ENCODE measurements at regions not wholly inside any gene's neighbourhood (a gene's known extent, or its start where the extent isn't known, plus 50 kb on each side); places are given as distances from the start of the nearest gene placed in this dataset.

DNA sequence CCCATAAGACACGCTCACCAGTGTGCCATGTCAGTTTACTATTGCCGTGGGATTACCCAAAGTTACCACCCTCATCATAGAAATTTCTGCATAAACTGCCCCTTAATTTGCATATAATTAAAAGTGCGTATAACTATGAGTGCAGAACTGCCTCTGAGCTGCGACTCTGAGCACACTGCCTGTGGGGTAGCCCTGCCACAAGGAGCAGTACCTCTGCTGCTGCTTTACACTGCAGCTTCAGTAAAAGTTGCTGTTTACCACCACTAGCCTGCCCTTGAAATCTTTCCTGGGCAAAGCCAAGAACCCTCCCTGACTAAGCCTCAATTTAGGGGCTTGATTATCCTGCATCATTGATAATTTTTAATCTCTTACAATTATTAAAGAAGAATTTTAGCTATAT, 213.9 kb upstream of the MAP2 start (continued):
- TF ChIP-seq FOSL2 (IDR thresholded peaks at IDR 0.05; ENCODE audit: borderline replicate concordance, low read depth), result no peak
- no peak for TF ChIP-seq USF2 (IDR thresholded peaks at IDR 0.05; ENCODE audit: borderline replicate concordance, low read depth, low read length)
- TF ChIP-seq RXRA (IDR thresholded peaks at IDR 0.05; ENCODE audit: borderline replicate concordance, low read depth), result no peak
- no peak for TF ChIP-seq TEAD4 (IDR thresholded peaks at IDR 0.05; ENCODE audit: borderline replicate concordance, insufficient read depth)

GRCh38 chr2:209230560-209230959, 193.3 kb upstream of the MAP2 start:
- POLR2A ChIA-PET, result no interaction called here
- no peak overlapping the region for H3K9ac ChIP-seq
- H3K9me3 ChIP-seq, result no peaks in the 10 kb centered on the region
- H3K9me2 ChIP-seq, result no peaks in the 10 kb centered on the region
- H2AFZ ChIP-seq (ENCODE audit: low read depth), result no peak overlapping the region
- no peaks in the 10 kb centered on the region for H4K20me1 ChIP-seq (ENCODE audit: insufficient read depth)
- no peaks in the 10 kb centered on the region for H3K79me2 ChIP-seq (ENCODE audit: insufficient read depth)
- H3F3A ChIP-seq (replicated peaks; ENCODE audit: insufficient read depth), result no peaks in the 10 kb centered on the region
- H3K4me2 ChIP-seq, result no peak overlapping the region
- no peaks in the 10 kb centered on the region for H3K4me1 ChIP-seq (ENCODE audit: control insufficient read depth in 1 of 2, insufficient read depth in 2 of 2, low read depth in 1 of 2, low read length in 1 of 2)
- CTCF ChIA-PET, result interaction anchor here (1.5 kb wide), 1 partner anchor 22 kb away, joined by 3 read pairs; no protein-coding TSS in a partner anchor
- no peak for DNase-seq
- no peak overlapping the region for H3K4me3 ChIP-seq (ENCODE audit: low read depth in 2 of 2, low read length in 1 of 2)
- no peak overlapping the region for H3K27ac ChIP-seq (ENCODE audit: low read depth in 2 of 2, low read length in 1 of 2)
- 11% methylated on average over 2 of the region's 2 CpGs for WGBS (ENCODE audit: low lambda C conversion rate)
- no peaks in the 10 kb centered on the region for H3K27me3 ChIP-seq (ENCODE audit: insufficient read depth)
- no peaks in the 10 kb centered on the region for H3K36me3 ChIP-seq (replicated peaks in 1 of 2; ENCODE audit: control insufficient read depth in 1 of 2, insufficient read depth in 2 of 2, low read length in 1 of 2)
- TF ChIP-seq SIN3A (IDR thresholded peaks at IDR 0.05; ENCODE audit: borderline replicate concordance, low read depth, low read length), result no peak
- TF ChIP-seq, protein P1, sequence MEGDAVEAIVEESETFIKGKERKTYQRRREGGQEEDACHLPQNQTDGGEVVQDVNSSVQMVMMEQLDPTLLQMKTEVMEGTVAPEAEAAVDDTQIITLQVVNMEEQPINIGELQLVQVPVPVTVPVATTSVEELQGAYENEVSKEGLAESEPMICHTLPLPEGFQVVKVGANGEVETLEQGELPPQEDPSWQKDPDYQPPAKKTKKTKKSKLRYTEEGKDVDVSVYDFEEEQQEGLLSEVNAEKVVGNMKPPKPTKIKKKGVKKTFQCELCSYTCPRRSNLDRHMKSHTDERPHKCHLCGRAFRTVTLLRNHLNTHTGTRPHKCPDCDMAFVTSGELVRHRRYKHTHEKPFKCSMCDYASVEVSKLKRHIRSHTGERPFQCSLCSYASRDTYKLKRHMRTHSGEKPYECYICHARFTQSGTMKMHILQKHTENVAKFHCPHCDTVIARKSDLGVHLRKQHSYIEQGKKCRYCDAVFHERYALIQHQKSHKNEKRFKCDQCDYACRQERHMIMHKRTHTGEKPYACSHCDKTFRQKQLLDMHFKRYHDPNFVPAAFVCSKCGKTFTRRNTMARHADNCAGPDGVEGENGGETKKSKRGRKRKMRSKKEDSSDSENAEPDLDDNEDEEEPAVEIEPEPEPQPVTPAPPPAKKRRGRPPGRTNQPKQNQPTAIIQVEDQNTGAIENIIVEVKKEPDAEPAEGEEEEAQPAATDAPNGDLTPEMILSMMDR (IDR thresholded peaks at IDR 0.05), result no peak
- TF ChIP-seq YY1 (IDR thresholded peaks at IDR 0.05; ENCODE audit: low read depth), result no peak
- TF ChIP-seq RFX5 (IDR thresholded peaks at IDR 0.05; ENCODE audit: low read length), result no peak
- no peak for TF ChIP-seq TEAD4 (IDR thresholded peaks at IDR 0.05; ENCODE audit: borderline replicate concordance, insufficient read depth)
- no peak for TF ChIP-seq TCF12 (IDR thresholded peaks at IDR 0.05)

DNA sequence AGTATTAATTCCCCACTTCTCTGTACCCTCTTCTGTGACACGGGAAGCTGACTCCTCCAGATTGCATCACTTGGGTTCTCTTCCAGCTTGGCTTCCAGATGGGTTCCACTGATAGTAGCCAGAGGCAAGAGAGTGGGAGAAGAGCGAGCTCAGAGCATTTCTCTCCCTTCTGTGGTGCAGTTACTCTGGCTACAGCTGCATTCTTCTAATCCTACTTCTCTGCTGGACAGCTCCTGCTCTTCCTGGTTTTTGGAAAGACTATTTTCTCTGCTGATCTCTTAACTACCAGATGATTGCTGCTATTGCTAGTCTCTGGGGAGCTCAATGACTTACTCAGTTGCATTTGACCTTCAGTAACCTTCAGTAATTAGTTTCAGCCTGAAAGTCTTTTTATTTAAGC, 187.5 kb upstream of the MAP2 start:
- no peaks in the 10 kb centered on the region for H3F3A ChIP-seq (replicated peaks; ENCODE audit: insufficient read depth)
- no peak for DNase-seq
- H3K9me2 ChIP-seq, result no peaks in the 10 kb centered on the region
- no peaks in the 10 kb centered on the region for H3K9me3 ChIP-seq
- no peaks in the 10 kb centered on the region for H4K20me1 ChIP-seq (ENCODE audit: insufficient read depth)
- no peaks in the 10 kb centered on the region for H3K79me2 ChIP-seq (ENCODE audit: insufficient read depth)
- H2AFZ ChIP-seq (ENCODE audit: low read depth), result no peak overlapping the region
- H3K4me2 ChIP-seq, result no peak overlapping the region
- H3K27ac ChIP-seq (ENCODE audit: low read depth in 2 of 2, low read length in 1 of 2), result no peak overlapping the region
- ChIA-PET POLR2A (no interaction called here), CTCF (interaction anchor here (1.4 kb wide), 1 partner anchor 17 kb away, joined by 3 read pairs; no protein-coding TSS in a partner anchor)
- no peak overlapping the region for H3K9ac ChIP-seq
- no peak overlapping the region for H3K4me3 ChIP-seq (ENCODE audit: low read depth in 2 of 2, low read length in 1 of 2)
- 1% methylated on average over 2 of the region's 2 CpGs for WGBS (ENCODE audit: low lambda C conversion rate)
- no peaks in the 10 kb centered on the region for H3K27me3 ChIP-seq (ENCODE audit: insufficient read depth)
- H3K36me3 ChIP-seq (replicated peaks in 1 of 2; ENCODE audit: control insufficient read depth in 1 of 2, insufficient read depth in 2 of 2, low read length in 1 of 2), result no peaks in the 10 kb centered on the region
- H3K4me1 ChIP-seq (ENCODE audit: control insufficient read depth in 1 of 2, insufficient read depth in 2 of 2, low read depth in 1 of 2, low read length in 1 of 2), result no peaks in the 10 kb centered on the region
- TF ChIP-seq SIN3A (IDR thresholded peaks at IDR 0.05; ENCODE audit: borderline replicate concordance, low read depth, low read length) (no peak), FOXJ3 (CRISPR knock-in tag; IDR thresholded peaks at IDR 0.05) (no peak)
- TF ChIP-seq, protein P2, sequence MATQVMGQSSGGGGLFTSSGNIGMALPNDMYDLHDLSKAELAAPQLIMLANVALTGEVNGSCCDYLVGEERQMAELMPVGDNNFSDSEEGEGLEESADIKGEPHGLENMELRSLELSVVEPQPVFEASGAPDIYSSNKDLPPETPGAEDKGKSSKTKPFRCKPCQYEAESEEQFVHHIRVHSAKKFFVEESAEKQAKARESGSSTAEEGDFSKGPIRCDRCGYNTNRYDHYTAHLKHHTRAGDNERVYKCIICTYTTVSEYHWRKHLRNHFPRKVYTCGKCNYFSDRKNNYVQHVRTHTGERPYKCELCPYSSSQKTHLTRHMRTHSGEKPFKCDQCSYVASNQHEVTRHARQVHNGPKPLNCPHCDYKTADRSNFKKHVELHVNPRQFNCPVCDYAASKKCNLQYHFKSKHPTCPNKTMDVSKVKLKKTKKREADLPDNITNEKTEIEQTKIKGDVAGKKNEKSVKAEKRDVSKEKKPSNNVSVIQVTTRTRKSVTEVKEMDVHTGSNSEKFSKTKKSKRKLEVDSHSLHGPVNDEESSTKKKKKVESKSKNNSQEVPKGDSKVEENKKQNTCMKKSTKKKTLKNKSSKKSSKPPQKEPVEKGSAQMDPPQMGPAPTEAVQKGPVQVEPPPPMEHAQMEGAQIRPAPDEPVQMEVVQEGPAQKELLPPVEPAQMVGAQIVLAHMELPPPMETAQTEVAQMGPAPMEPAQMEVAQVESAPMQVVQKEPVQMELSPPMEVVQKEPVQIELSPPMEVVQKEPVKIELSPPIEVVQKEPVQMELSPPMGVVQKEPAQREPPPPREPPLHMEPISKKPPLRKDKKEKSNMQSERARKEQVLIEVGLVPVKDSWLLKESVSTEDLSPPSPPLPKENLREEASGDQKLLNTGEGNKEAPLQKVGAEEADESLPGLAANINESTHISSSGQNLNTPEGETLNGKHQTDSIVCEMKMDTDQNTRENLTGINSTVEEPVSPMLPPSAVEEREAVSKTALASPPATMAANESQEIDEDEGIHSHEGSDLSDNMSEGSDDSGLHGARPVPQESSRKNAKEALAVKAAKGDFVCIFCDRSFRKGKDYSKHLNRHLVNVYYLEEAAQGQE (IDR thresholded peaks at IDR 0.05; ENCODE audit: low read depth, low read length), result peak; percentile 86

Data from SK-N-SH (cell line).